Forelimb muscle (tissue), 1 donor: ENCODE measurements at regions not wholly inside any gene's neighbourhood (a gene's known extent, or its start where the extent isn't known, plus 50 kb on each side); places are given as distances from the start of the nearest gene placed in this dataset.
"Not testable (repeated sequence)": the region's sequence is repeated elsewhere in the genome, so short reads cannot be mapped to it uniquely, and the experiment has no call there.

ENCODE experiments used
- DNase-seq: peaks from one replicate; pipeline ENCODE4 v3.0.0-alpha.2; 2013; ENCODE audit warnings: low read depth

DNA sequence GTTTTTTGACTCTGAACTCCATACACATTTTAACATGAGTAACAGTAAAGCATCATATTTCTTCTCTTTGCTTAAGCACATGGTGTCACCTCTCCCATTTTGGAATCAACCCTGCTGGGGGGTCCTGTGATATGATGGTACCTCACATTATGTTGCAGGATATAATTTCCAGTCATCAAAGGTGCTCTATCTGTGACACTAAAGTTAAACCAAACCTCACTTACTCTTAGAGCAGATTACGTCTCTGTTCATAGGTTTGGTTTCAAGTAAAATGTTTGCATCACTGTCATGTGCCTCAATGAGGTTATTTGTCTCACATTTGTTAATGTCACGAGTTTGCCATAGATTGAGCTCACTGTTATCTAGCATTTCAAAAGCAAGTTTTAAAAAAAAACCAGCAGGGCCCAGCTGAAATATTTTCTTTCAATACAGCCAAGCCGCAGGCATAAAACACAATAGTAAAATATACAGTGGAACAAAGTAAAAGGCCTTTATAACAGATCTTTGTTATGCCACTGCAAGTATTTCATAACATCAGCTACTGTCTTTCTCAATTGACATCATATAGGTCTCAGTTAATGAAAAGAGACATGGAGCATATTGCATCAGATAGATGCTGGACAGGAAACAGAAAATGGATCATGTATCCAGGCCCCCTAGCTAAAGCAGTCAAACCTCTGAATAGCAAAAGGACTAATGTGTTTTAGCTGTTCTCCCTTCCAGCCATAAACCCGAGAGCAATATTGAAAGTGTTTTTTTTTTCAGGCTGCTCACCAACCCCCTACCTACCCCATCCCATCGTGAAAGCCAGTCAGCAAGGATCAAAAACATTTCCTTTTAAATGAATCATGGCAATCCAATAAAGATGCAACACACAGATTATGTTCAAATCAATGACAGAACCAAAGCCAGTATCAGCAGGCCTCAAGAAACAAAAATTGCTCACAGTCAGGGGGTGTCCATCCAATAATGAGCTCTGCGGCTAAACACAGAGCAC is 182.1 kb upstream of the ITGA1 start:
- DNase-seq, result no peak

DNA sequence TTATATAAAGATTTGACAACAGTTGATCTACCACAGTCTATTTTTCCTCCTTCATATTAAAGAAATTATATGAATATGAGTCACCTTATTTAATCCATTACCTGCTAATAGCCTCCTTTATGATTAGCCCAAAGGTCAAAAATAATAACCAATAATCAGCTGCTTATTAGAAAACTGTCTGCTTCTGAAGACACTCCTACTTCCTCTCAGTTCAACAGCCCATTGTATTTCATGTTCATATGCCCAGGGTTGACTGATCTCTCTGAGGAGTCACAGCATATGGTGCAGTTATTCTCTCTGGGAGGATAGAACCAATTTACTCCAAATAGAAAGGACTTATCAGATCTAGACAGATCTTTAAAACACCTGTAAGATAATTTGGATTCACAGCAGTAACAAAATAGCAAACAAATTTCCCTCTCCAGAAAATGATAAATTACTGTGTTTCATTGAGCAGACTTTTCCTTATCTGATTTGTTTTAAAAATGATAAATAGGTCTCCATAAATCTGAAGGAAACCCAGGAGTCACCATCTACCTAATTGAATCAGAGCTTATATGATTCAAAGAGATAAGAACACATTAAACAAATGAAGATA is 180.4 kb upstream of the ITGA1 start:
- no peak for DNase-seq

DNA sequence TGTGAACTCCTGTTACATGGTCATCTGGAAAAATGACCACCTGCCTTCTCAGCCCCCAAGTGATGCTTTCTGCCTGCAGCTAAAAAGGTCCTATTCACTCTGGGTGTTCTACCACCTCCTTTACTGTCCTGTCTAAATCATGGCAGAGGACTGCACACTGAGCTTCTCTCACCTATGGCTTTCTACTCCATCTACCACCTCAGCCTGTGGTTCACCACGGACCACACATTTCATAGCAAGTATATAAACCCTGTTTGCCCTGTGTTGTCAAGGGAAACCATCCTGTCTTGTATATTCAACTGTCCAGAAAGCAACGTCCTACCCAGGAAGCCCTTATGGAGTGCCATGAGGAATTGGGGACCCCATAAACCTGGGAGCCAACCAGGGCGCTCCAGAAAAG is 167.4 kb upstream of the ITGA1 start:
- no peak for DNase-seq

DNA sequence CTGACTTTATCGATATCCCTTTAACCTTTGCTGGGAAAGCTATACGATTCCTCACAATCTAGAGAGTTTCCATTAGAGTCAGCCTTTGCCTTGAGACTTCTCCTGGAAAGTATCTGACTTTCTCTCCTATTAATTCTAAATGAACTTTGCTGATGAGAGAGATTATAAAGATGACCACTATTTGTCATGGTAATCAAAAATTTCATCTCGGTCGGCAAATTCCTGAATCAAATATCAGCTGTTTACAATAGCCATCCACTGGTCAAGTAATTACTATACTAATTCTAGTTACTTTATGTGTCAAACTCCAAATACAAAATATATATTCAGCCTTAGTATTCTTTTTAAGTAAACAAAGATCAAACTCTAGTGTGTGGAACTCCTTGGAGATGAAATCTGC is 164.4 kb upstream of the ITGA1 start:
- DNase-seq, result no peak

DNA sequence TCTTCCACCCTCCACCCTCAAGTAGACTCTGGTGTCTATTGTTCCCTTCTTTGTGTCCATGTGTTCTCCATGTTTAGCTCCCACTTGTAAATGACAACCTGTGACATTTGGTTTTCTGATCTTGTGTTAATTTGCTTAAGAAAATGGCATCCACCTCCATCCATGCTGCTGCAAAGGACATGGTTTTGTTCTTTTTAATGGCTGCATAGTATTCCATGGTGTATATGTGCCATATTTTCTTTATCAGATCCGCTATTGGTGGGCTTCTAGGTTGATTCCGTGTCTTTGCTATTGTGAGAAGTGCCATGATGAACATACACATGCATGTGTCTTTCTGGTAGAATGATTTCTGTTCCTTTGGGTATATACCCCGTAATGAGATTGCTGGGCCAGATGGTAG is 163.4 kb upstream of the ITGA1 start:
- no peak for DNase-seq

DNA sequence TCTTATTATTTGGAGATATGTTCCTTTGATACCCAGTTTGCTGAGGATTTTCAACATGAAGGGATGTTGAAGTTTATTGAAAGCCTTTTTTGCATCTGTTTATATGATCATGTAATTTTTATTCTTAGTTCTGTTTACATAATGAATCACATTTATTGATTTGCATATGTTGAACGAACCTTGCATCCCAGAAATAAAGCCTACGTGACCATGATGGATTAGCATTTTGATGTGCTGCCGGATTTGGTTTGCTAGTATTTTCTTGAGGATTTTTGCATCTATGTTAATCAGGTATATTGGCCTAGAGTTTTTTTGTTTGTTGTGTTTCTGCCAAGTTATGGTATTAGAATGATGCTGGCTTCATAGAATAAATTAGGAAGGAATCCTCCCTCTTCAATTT is 161.4 kb upstream of the ITGA1 start:
- DNase-seq, result no peak

DNA sequence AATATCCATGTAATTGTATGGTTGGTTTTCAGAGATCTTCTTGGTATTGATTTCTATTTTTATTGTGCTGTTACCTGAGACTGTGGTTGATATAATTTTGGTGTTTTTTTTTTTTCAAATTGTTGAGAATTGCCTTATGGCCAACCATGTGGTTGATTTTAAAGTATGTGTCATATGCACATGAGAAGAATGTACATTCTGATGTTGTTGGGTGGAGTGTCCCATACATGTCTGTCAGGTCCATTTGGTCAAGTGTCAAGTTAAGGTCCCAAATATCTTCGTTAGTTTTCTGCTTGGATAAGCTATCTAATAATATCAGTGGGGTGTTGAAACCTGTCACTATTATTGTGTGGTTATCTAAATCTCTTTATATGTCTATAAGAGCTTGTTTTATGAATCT is 160.0 kb upstream of the ITGA1 start:
- DNase-seq, result no peak

DNA sequence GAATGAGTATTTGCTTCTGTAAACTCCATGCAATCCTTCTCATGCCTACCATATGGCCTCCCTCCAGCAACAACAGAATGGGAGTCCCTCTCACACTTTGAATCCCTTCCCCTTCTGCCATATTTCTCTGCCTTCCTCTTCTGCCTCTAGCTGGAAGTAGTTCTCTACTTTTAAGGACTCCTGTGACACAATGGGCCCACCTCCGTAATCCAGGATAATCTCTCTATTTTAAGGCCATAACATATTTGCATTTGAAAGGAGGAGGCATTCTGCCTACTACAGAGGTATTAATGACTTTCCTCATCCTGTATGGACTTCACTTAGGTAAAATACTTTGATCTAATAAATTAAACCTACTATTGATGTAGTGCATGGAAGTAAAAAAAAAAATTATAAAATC is 155.4 kb upstream of the ITGA1 start:
- no peak for DNase-seq

DNA sequence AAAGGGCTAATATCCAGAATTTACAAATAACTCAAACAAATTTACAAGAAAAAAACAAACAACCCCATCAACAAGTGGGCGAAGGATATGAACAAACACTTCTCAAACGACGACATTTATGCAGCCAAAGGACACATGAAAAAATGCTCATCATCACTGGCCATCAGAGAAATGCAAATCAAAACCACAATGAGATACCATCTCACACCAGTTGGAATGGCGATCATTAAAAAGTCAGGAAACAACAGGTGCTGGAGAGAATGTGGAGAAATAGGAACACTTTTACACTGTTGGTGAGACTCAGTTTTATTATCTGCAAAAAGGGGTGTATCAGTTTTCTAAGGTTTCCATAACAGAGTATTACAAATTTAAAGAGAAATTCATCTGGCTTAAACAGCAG is 153.5 kb upstream of the ITGA1 start:
- not testable (repeated sequence) for DNase-seq

DNA sequence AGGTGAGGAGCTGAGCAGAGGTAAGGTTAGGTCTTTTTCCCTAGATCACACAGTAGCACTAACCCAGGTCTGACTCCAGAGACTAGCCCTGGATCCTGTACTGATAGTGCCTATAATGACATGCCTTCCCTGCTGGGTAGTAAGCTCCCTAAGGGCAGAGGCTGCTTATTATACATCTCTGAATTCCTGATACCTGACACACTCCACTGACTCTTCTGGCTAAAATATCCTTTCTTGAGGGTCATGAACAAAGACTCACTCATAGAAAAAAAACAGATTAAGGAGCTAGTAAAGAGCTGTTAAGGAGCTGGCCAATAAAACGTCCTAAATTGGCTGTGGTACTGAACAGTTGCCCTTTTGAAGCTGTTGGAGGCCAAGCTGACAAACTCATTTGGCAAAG is 149.0 kb upstream of the ITGA1 start:
- no peak for DNase-seq

DNA sequence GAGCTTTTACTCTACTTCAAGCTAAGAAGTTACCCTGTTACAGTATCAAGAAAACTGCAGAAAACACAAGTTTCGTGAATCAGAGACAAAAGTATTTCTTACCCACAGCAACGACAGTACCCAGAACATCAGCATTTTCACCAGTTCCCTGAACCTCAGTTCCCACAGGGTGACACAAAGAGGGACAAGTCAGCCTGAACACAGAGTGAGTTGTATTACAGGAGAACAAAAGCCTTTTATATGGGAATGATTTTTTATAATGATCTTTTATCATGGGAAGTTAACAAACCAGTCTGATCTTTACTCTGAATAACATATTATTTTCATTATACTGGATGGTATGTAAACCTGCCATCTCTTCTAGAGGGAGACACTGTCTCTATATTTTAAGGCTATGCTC is 139.0 kb upstream of the ITGA1 start:
- DNase-seq, result no peak

DNA sequence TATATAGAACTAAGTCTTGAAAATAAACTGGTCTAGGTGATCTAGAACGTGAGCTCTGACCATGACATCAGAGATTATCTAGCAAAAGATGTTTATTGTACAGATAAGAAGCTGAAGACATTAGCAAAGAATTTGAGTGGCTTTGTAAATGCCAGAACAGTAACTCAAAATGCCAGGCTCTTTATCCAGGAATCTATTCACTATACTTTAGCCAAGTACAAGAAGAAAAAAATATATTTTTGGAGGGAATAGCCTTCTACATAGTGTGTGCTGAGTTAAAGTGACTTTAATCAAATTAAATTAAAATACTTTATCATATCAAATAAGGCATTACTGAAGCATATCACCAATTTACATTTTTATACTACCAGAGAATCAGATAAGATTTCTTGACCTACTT is 132.6 kb upstream of the ITGA1 start:
- no peak for DNase-seq

DNA sequence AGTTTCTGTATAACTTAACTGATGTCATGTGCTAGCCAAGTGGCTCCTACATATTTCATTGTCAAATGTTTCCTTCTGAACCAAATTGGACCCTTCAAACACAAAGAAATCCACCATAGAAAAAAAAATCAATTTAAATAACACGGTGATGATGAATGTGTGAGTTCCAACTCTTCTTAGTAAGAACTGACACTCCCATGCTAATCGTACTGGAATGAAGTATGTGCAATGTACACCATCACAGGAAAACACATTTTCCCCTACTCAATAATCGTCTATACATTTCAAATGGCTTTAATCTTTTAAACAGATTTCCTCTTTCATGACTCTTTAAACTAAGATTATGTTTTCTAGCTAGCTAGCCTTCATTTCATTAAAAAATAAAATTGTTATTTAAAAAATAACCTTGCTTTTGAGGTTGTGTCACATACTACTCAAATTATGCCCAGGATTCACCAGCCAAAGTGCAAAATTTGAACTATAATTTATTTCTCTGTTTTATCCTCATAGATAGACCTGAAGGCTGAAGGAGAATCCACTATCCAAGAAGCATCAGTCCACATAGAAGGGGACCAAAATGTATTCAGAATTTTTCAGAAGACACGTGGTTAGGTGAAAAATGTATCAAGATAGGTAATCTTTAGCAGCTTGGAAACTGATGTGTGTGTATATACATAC is 131.0 kb upstream of the ITGA1 start:
- no peak for DNase-seq

DNA sequence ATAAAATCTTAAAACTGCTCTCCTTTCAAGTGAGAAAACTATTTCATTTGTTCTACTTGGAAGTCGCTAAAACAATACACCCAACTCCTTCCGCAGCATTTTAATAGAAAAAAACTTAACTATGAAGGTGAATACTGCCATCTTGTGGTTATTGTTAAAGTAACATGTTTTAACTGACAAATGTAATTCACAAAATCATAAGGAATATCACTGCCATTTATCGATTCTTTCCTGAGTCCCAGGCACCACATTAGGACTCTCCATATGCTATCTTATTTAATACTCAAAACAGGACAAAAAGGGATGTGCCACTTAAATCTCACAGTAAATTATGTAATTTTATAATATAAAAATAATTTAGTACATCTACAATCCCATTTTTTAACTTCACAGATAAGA is 130.5 kb upstream of the ITGA1 start:
- peak; percentile 31 for DNase-seq

DNA sequence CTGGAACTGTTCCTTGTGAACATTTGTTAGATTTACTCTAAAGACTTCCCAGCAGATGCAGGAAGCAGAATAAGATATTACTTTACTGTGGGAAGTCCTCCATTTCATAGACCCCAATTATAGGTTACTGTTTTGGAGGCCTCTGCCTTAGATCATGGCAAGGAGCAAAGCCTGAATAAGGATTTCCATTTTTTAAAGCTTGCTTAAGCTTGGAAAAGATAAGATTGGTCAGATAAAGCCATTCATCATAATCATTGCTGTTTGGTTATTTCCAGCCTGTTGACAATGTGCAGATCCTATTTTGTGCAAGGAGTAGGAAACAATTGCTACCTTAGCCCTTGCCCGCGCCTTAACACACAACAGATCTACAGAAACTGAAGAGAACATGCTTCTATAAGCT is 129.5 kb upstream of the ITGA1 start:
- no peak for DNase-seq

DNA sequence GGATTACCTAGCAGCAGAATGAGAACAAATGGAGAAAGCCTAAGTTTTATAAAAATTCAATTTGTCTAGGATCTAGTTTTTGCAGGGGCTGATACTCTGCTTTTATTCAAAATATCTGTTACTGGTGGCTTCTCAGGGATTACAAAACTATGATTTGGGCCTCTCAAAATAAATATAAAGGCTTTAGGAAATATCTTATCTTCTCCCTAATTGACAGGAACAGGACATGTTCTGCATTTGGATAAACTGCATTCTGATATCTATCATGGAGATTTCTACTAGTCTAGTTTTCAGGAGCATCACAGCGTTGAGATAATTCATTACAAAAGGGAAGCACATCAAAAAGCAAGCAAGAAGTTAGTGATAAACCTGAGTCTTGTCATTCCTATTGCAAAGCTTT is 127.1 kb upstream of the ITGA1 start:
- DNase-seq, result no peak

DNA sequence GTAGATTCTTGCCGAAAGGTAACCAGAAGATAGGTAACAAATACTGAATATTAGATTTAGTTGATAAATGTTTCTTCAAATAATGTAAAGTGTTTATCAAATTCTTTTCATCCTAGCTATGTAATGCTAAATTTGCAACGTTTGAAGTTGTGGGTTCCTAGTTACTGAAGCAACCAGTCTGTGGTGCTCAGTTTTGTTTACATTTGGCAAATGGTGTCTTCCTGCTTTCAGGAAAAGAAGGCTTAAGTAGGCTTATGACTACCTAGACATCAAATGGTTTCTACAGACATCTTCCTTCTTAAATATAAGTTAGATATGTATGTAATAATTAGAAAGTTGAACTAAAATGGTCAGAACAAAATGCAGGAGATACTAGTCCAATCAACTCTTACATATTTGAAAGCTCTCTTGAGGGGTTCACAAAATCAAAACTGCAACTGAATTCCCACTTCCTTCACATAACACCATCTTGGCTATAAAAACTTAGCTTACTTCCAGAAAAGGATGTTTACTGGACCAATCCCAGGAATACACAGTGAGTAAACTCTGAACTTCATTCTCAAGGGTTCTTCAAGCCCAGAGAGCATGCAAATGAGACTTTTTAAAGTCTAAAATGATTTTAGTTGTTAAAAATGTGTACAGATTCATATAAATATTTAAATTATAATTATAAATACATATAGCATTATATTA is 125.7 kb upstream of the ITGA1 start:
- peak; percentile 24 for DNase-seq

DNA sequence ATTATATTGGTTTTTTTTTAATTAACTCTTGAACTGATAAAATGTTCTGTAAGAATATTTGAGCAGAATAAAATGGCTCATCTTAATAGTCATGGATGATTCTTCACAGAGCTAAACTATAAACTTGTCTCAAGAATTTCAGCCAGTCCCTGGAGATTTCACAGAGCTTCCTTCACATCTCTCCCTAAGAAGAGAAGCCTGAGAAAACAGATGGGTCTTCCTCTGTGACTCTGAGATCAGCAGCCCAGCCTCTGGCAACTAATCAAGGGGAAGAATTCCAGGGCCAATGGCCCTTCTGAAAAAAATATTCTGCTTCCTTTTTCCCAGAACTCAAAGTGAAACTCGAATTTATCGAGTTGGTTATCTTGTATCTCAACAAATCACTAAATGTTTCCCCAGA is 122.2 kb upstream of the ITGA1 start:
- DNase-seq, result peak; percentile 19

DNA sequence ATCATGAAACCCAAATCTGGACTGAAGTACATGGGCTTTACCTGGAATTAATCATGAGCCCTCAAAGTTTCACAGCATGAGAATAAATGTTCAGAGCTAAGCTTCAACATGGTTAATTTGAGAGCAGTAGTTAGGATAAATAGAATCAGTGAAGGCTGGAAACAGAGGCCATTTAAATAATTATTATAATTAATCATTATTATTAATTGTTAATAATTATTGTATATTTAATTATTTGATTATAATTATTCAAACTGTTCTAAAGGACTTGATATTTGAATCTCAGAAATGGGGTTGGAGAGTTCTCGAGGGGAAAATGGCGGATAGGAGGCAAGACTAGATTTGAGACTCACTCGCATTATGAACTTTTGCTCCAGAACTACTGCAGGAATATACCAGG is 119.6 kb upstream of the ITGA1 start:
- DNase-seq, result no peak

DNA sequence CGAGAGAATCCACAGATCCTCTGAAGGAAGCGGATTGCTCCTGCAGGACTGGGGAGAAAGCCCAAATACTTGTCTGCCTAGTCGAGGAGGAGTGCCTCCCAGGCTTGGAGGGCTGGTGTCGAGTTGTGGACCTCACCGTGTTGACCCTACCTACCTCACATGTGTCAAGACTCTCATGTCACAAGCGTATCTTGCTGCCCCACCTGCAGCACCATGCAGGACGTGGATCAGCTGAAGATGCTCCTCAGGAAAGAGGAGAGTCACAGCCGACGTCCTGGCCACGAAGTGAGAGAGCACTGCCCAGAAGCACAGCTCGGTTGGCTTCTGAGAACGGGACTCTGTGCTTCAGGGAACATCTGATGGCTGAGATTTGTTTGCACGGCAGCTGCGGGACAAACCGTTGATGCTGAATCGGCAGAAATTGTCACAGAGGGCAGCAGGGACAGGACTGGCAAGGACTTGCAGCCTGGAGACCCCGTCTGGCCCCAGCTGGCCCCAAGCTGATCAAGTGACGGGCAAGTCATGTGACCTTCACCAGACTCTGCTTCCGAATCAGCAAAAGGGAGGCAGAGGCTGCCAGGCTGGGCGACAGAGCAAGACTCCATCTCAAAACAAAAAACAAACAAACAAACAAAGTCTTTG is 119.1 kb upstream of the ITGA1 start:
- DNase-seq, result no peak

DNA sequence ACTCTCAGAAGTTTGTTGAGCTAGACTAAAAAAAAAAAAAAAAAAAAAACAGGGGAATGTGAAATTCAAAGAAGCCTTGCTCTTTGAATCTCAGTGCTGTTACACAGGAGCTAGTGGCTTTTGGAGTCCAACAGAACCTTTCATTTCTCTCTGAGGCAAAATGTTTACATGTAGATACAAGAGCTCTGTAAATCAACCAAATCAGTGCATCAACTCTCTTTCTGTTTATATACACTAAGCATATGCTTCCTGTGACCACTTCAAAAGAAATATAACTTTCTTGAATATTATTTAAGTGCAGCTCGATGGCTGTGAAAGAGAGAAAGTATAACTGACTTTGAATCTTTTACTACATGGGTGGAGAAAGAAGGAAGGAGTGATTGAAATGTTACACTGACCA is 115.3 kb upstream of the ITGA1 start:
- no peak for DNase-seq

DNA sequence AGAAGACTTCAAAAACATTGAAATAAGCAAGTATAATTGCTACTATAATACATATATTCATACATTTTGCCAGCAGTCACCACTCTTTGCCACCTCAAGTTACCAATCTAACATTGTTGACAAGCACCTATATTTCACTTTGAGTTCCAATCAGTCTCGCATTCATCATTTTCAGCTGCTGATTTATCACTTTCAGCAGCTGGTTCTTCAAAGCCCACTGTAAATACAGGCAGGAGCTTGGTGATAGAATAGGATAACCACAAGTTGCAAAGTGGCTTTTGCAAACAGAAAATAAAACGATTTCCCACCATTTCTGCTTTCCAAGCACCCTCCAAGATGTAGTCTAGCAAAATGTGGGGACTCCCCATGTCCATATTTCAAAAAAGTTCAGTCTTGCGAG is 114.2 kb upstream of the ITGA1 start:
- DNase-seq, result no peak
